ENCODE measurements at regions not wholly inside any gene's neighbourhood (a gene's known extent, or its start where the extent isn't known, plus 50 kb on each side); places are given as distances from the start of the nearest gene placed in this dataset.
A peak's percentile ranks its signal among the peaks of the same experiment; 100 is the strongest.

- DNase-seq (no peak), ATAC-seq (ENCODE audit: low read depth) (peak; percentile 35; the same call in 1 of the 2 replicates)
- no peaks in the 10 kb centered on the region for H3K36me3 ChIP-seq (ENCODE audit: control insufficient read depth, insufficient read depth, low read length)
- BruUV-seq (replicated peaks): no TSS peak
- H2BK20ac ChIP-seq (ENCODE audit: low read depth, low read length): no peak overlapping the region
- no peak overlapping the region for H2AK5ac ChIP-seq (ENCODE audit: low read depth, low read length)
- H3K79me1 ChIP-seq (ENCODE audit: low read depth in 1 of 2, low read length in 2 of 2): no peaks in the 10 kb centered on the region
- no peak overlapping the region; the same call in 1 of the 2 replicates for H3K56ac ChIP-seq (ENCODE audit: extremely low read depth, insufficient read depth, low read length)
- no peaks in the 10 kb centered on the region for H4K20me1 ChIP-seq (ENCODE audit: insufficient read depth, low read length)
- H4K91ac ChIP-seq (ENCODE audit: insufficient read depth, low read depth, low read length): no peak overlapping the region
- dilution Hi-C loops (cut with HindIII; ENCODE audit: low sequenced_read_pairs, unreplicated experiment) (no loop called here), intact Hi-C loops (cut with micrococcal nuclease) (no loop called here), in situ Hi-C loops (cut with MboI; ENCODE audit: low sequenced_read_pairs) (no loop called here)
- peaks cover 1% of the 10 kb centered on the region; the same call in 1 of the 2 replicates for H3K9me3 ChIP-seq (ENCODE audit: control insufficient read depth, insufficient read depth, low read length)
- H3K18ac ChIP-seq (ENCODE audit: low read depth, low read length): no peak overlapping the region
- no peak overlapping the region for H3K14ac ChIP-seq (replicated peaks; ENCODE audit: low read depth, low read length)
- H2BK5ac ChIP-seq (ENCODE audit: low read depth, low read length, poor library complexity, severe bottlenecking): no peak overlapping the region
- H4K5ac ChIP-seq (ENCODE audit: low read depth, low read length): no peak overlapping the region
- no peak overlapping the region for H3K23ac ChIP-seq (ENCODE audit: low read depth, low read length)
- H3K4me1 ChIP-seq (ENCODE audit: control insufficient read depth, insufficient read depth, low read length): no peaks in the 10 kb centered on the region
- H2AK9ac ChIP-seq (replicated peaks; ENCODE audit: low read depth, low read length, poor library complexity): no peak overlapping the region
- H3K9me1 ChIP-seq (ENCODE audit: insufficient read depth, low read length): no peaks in the 10 kb centered on the region
- ChIA-PET POLR2A (ENCODE audit: unreplicated experiment) (interaction anchor here (0.6 kb wide), 1 partner anchor 46 kb away, joined by 4 read pairs; no protein-coding TSS in a partner anchor), CTCF (interaction anchor here (1.0 to 1.3 kb wide), 3 partner anchors 13 to 22 kb away, joined by 3 to 6 read pairs (median 5); no protein-coding TSS in a partner anchor)
- no peak overlapping the region for H3K4ac ChIP-seq (ENCODE audit: low read depth, low read length)
- no peak overlapping the region for H4K8ac ChIP-seq (ENCODE audit: low read depth in 2 of 2, low read length in 2 of 2)
- no peak overlapping the region for H2AFZ ChIP-seq (replicated peaks; ENCODE audit: low read length, poor library complexity)
- H3K4me2 ChIP-seq (ENCODE audit: low read depth, low read length): peak overlapping the region; percentile 37; the same call in 1 of the 2 replicates
- H3K4me3 ChIP-seq (ENCODE audit: insufficient read depth, low read depth, low read length): no peak overlapping the region
- TF ChIP-seq POLR2A (IDR thresholded peaks at IDR 0.05; ENCODE audit: low read depth, low read length) (no peak), SMC3 (IDR thresholded peaks at IDR 0.05; ENCODE audit: low read depth, low read length) (no peak)
- H3K9ac ChIP-seq (ENCODE audit: low read depth, low read length): no peak overlapping the region
- peaks cover 39% of the 10 kb centered on the region for H3K27me3 ChIP-seq (ENCODE audit: control insufficient read depth, insufficient read depth, low read length)
- H2BK15ac ChIP-seq (ENCODE audit: low read depth, low read length): no peak overlapping the region
- WGBS, 2 experiments (ENCODE audit: extremely low coverage in 2 of 2, insufficient read length in 1 of 2): 26% methylated on average over 4 of the region's 17 CpGs; no CpG with 5 or more reads in 1 of the 2 experiments
- no peak overlapping the region for H3K27ac ChIP-seq (ENCODE audit: insufficient read depth, low read length)
- H2BK120ac ChIP-seq (ENCODE audit: low read depth, low read length): no peak overlapping the region
Measured at GRCh38 chr10:29370097-29371092, 81.5 kb downstream of the LYZL1 start.

All from IMR-90 (cell line).